HUES6 (cell line): ENCODE measurements at regions not wholly inside any gene's neighbourhood (a gene's known extent, or its start where the extent isn't known, plus 50 kb on each side); places are given as distances from the start of the nearest gene placed in this dataset.

Experiments
- H3K27ac ChIP-seq: 2 replicates; pipeline ENCODE4 v1.7.0; 2013; ENCODE audit warnings: low read depth, mild to moderate bottlenecking, low read length, inconsistent platforms
- H3K27me3 ChIP-seq: 2 replicates; pipeline ENCODE4 v1.6.1; 2013; ENCODE audit warnings: low read length; ENCODE audit not compliant: control insufficient read depth, insufficient read depth
- H3K36me3 ChIP-seq: 2 replicates; pipeline ENCODE4 v1.6.1; 2013; ENCODE audit warnings: low read length; ENCODE audit not compliant: control insufficient read depth, insufficient read depth
- H3K4me1 ChIP-seq: 2 replicates; pipeline ENCODE4 v1.6.1; 2013; ENCODE audit warnings: low read length; ENCODE audit not compliant: control insufficient read depth, insufficient read depth
- H3K4me3 ChIP-seq: 2 replicates; pipeline ENCODE4 v1.5.1; 2013; ENCODE audit warnings: low read depth, low read length
- H3K9ac ChIP-seq: one replicate; pipeline ENCODE4 v1.6.1; 2013; ENCODE audit warnings: mild to moderate bottlenecking, low read length
- H3K9me3 ChIP-seq: 2 replicates; pipeline ENCODE4 v1.6.1; 2013; ENCODE audit warnings: low read depth, low read length; ENCODE audit not compliant: control insufficient read depth, insufficient read depth

GRCh38 chr20:51900443-51900842 is 98.1 kb upstream of the SALL4 start:
- no peak overlapping the region for H3K4me3 ChIP-seq
- H3K4me1 ChIP-seq = 0 out of 2 replicates have a peak, but pooled peaks cover 2% of the 10 kb centered on the region
- no peaks in the 10 kb centered on the region for H3K36me3 ChIP-seq
- H3K9me3 ChIP-seq = no peaks in the 10 kb centered on the region
- H3K27ac ChIP-seq = no peak overlapping the region
- H3K9ac ChIP-seq = no peak overlapping the region
- no peaks in the 10 kb centered on the region for H3K27me3 ChIP-seq

GRCh38 chr20:51899674-51900073 is 97.4 kb upstream of the SALL4 start:
- no peak overlapping the region for H3K4me3 ChIP-seq
- H3K27ac ChIP-seq = no peak overlapping the region
- H3K27me3 ChIP-seq = no peaks in the 10 kb centered on the region
- no peaks in the 10 kb centered on the region for H3K9me3 ChIP-seq
- 0 out of 2 replicates have a peak, but pooled peaks cover 5% of the 10 kb centered on the region for H3K4me1 ChIP-seq
- no peak overlapping the region for H3K9ac ChIP-seq
- H3K36me3 ChIP-seq = no peaks in the 10 kb centered on the region

GRCh38 chr20:51898788-51899187 is 96.5 kb upstream of the SALL4 start:
- H3K27ac ChIP-seq = no peak overlapping the region
- H3K9ac ChIP-seq = no peak overlapping the region
- H3K36me3 ChIP-seq = no peaks in the 10 kb centered on the region
- no peaks in the 10 kb centered on the region for H3K9me3 ChIP-seq
- peaks cover 13% of the 10 kb centered on the region; the same call in 1 of the 2 replicates for H3K4me1 ChIP-seq
- no peak overlapping the region for H3K4me3 ChIP-seq
- no peaks in the 10 kb centered on the region for H3K27me3 ChIP-seq

- Histone ChIP-seq H3K4me3 (no peak overlapping the region), H3K9me3 (no peaks in the 10 kb centered on the region), H3K9ac (no peak overlapping the region), H3K27ac (no peak overlapping the region), H3K36me3 (no peaks in the 10 kb centered on the region), H3K4me1 (peaks cover 26% of the 10 kb centered on the region), H3K27me3 (no peaks in the 10 kb centered on the region)
Measured at GRCh38 chr20:51894619-51895018, 92.3 kb upstream of the SALL4 start.

- no peak overlapping the region for H3K27ac ChIP-seq
- no peaks in the 10 kb centered on the region for H3K27me3 ChIP-seq
Measured at GRCh38 chr20:51894201-51894600, 91.9 kb upstream of the SALL4 start.

GRCh38 chr20:51893723-51894122 is 91.4 kb upstream of the SALL4 start:
- no peaks in the 10 kb centered on the region for H3K36me3 ChIP-seq
- no peaks in the 10 kb centered on the region for H3K9me3 ChIP-seq
- H3K9ac ChIP-seq = no peak overlapping the region
- no peak overlapping the region for H3K27ac ChIP-seq
- no peak overlapping the region for H3K4me3 ChIP-seq
- peaks cover 35% of the 10 kb centered on the region for H3K4me1 ChIP-seq
- no peaks in the 10 kb centered on the region for H3K27me3 ChIP-seq

More at GRCh38 chr20:51894201-51894600, 91.9 kb upstream of the SALL4 start:
- Histone ChIP-seq H3K4me1 (peaks cover 30% of the 10 kb centered on the region), H3K9ac (no peak overlapping the region), H3K4me3 (no peak overlapping the region), H3K9me3 (no peaks in the 10 kb centered on the region), H3K36me3 (no peaks in the 10 kb centered on the region)

- Histone ChIP-seq H3K9me3 (no peaks in the 10 kb centered on the region), H3K4me3 (no peak overlapping the region), H3K36me3 (no peaks in the 10 kb centered on the region), H3K9ac (peak overlapping the region; percentile 34), H3K27ac (peak overlapping the region; percentile 87; the same call in 1 of the 2 replicates), H3K4me1 (peaks cover 57% of the 10 kb centered on the region), H3K27me3 (no peaks in the 10 kb centered on the region)
Measured at GRCh38 chr20:51890003-51890402, 87.7 kb upstream of the SALL4 start.

GRCh38 chr20:51889466-51889865 is 87.1 kb upstream of the SALL4 start:
- H3K9ac ChIP-seq = peak overlapping the region; percentile 34

GRCh38 chr20:51888291-51888690 is 86.0 kb upstream of the SALL4 start:
- Histone ChIP-seq H3K27ac (peak overlapping the region; percentile 87; the same call in 1 of the 2 replicates), H3K27me3 (no peaks in the 10 kb centered on the region), H3K4me3 (no peak overlapping the region), H3K9ac (peak overlapping the region; percentile 59), H3K4me1 (peaks cover 45% of the 10 kb centered on the region), H3K9me3 (no peaks in the 10 kb centered on the region), H3K36me3 (no peaks in the 10 kb centered on the region)

More at GRCh38 chr20:51889466-51889865, 87.1 kb upstream of the SALL4 start:
- Histone ChIP-seq H3K4me1 (peaks cover 56% of the 10 kb centered on the region), H3K27ac (peak overlapping the region; percentile 87; the same call in 1 of the 2 replicates), H3K9me3 (no peaks in the 10 kb centered on the region), H3K36me3 (no peaks in the 10 kb centered on the region), H3K4me3 (peak overlapping the region; percentile 8), H3K27me3 (no peaks in the 10 kb centered on the region)

GRCh38 chr20:51886891-51887608 is 84.7 kb upstream of the SALL4 start:
- no peaks in the 10 kb centered on the region for H3K27me3 ChIP-seq
- peaks cover 45% of the 10 kb centered on the region for H3K4me1 ChIP-seq
- H3K27ac ChIP-seq = peak overlapping the region; percentile 5; the same call in 1 of the 2 replicates
- H3K9ac ChIP-seq = no peak overlapping the region
- H3K36me3 ChIP-seq = no peaks in the 10 kb centered on the region
- H3K9me3 ChIP-seq = no peaks in the 10 kb centered on the region
- H3K4me3 ChIP-seq = no peak overlapping the region

- no peaks in the 10 kb centered on the region for H3K9me3 ChIP-seq
- no peak overlapping the region for H3K9ac ChIP-seq
- H3K27ac ChIP-seq = no peak overlapping the region
- no peak overlapping the region for H3K4me3 ChIP-seq
- H3K36me3 ChIP-seq = no peaks in the 10 kb centered on the region
- H3K4me1 ChIP-seq = peaks cover 45% of the 10 kb centered on the region
- no peaks in the 10 kb centered on the region for H3K27me3 ChIP-seq
Measured at GRCh38 chr20:51886341-51886740, 84.0 kb upstream of the SALL4 start.
